Cerebellar cortex (tissue), 1 donor: ENCODE measurements at regions not wholly inside any gene's neighbourhood (a gene's known extent, or its start where the extent isn't known, plus 50 kb on each side); places are given as distances from the start of the nearest gene placed in this dataset.
A peak's percentile ranks its signal among the peaks of the same experiment; 100 is the strongest.
"Not testable (repeated sequence)": the region's sequence is repeated elsewhere in the genome, so short reads cannot be mapped to it uniquely, and the experiment has no call there.

ENCODE experiments used
- DNase-seq: peaks from one replicate; pipeline ENCODE4 v3.0.0-alpha.2; 2015; ENCODE audit warnings: low spot score

GRCh38 chr2:34294961-34295360, 695.9 kb upstream of the FAM98A start:
- DNase-seq = no peak

DNA sequence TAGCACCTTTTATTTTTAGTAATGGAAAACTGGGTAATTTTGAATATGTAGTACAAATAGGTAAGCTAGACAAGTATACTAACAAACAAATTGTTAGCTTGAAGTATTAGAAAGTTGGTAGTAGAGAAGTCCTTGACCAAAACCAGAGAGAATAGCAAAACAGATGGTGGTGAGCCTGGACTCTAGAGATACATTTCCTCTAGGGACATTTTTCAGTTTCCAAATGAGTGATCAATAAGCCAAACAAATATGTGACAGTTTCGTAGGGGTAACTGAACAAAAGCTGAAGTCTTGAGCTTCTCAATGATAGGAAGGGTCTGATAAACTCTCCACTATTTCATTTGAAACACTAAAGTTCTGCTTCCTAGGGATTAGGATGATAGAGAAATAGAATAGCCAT, 692.0 kb upstream of the FAM98A start:
- no peak for DNase-seq

- DNase-seq = no peak
Measured at GRCh38 chr2:34288016-34288415, 688.9 kb upstream of the FAM98A start.

GRCh38 chr2:34280606-34281005, 681.5 kb upstream of the FAM98A start:
- no peak for DNase-seq

DNA sequence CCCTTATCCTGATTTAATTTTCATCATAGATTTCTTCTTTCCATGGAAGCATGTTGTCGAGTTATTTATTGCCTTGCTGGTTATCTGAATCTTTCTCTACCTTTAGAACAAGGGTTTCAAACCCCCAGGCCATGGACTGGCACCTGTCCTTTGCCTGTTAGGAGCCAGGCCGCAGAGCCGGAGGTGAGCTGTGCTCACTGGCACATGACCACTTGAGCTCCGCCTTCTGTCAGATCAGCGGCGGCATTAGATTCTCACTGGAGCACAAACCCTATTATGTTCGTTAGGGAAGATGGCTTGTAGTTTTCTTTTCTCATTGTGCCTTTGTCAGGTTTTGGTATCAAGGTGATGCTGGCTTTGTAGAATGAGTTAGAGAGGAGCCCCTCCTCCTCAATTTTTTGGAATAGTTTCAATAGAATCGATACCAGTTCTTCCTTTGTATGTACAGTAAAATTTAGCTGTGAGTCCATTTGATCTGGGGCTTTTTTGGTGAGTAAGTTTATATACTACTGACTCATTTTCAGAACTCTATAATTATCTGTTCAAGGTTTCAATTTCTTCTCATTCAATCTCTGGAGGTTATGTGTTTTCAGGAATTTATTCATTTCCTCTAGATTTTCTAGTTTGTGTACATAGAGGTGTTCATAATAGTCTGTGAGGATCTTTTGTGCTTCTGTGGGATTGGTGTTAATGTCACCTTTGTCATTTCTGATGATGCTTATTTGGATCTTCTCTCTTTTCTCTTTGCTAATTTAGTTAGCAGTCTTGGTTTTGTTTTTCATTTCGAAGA, 668.0 kb upstream of the FAM98A start:
- DNase-seq = no peak

GRCh38 chr2:34261701-34262100, 662.6 kb upstream of the FAM98A start:
- no peak for DNase-seq

GRCh38 chr2:34254272-34254878, 655.3 kb upstream of the FAM98A start:
- no peak for DNase-seq

GRCh38 chr2:34252111-34252510, 653.0 kb upstream of the FAM98A start:
- no peak for DNase-seq

DNA sequence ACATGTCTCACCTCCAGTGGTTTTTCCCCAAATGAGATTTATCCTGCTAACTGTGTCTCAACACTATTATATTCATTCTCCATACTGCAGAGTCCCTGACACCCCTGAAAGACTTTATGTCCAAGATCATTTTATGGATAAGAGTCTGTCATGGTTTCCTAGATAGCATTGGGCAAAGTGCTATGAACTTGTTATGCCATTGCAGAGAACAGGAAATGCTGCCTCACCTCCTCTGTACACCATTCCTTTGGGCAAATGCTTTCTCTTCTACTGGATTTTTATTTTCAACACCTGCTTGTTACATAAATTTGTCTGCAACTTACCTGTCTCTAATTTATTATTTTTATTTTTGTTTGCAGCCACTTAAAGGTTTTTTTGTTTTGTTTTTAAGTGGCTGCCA, 652.5 kb upstream of the FAM98A start:
- no peak for DNase-seq

DNA sequence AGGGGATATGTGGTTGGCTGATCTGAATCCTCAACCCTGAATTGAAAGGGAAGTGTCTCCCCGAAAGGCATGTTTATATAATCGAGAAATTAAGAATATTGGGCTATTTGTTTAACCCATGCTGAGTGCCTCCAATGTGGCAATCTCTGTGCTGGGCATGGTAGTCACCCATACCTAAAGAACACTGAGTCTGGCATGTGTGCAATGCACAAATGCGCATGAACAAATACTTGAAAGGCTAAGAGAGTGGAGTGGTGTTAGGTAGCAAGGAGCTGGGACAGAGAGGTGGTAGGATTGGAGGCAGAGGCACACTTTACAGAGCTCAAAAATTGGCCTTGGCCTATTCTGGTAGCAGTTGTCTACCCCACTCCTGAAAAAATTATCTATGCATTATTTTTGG, 645.1 kb upstream of the FAM98A start:
- no peak for DNase-seq

GRCh38 chr2:34242763-34243123, 643.6 kb upstream of the FAM98A start:
- peak; percentile 22 for DNase-seq

DNA sequence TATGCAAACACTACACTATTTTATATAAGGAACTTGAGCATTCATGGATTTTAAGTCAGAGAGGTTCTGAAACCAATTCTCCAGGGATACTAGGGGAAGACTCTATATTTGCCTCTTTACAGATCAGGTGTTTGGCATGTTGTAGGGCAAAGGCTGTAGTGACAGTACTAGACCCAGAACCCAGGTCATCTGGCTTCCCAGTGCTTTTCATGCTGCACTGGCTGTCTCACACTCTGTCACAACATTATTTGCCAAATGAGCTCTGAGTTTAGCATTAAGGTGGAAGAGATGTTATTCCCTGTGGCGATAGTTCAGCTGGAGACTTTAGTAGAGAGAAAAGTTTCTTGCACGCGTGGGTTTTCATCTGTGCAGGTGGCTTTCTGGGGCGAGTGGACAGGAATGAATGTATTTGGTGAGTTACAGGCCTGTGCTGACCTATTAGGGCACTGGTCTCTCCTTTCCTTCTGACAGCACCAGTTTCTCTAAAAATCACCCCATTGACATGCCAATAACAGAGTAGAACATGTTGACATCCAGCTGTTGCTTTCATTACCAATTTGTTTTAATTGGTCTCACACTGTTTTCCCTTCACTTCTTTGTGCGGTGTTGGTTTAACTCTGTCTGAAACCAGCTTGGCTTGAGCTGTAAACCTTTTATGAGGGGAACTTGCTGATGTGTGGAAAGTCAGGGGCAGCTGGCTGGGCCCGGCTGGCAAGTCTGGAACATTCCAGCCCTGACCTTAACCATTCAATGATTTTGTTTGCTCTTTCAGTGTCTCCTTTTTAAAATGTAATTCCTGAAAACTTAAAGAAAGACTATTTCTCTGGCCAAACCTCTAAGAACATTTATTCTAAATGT, 643.0 kb upstream of the FAM98A start:
- no peak for DNase-seq

DNA sequence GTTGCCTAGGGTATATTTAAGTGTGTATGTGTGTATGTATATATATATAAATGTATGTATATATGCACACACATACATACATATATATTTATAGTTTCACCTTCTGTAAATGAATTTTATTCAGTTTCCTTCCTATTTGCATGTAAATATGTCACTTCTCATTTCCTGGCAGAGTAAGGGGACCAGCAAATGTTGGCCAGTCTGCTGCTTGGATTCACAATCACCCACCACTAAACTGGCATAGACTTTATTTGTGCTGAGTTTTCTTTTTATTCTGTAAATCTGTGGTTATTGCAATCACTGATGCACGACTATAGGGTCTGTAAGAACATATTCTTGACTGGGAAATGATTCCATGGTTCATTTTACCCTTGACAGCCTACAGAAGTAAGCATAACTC, 640.4 kb upstream of the FAM98A start:
- no peak for DNase-seq

DNA sequence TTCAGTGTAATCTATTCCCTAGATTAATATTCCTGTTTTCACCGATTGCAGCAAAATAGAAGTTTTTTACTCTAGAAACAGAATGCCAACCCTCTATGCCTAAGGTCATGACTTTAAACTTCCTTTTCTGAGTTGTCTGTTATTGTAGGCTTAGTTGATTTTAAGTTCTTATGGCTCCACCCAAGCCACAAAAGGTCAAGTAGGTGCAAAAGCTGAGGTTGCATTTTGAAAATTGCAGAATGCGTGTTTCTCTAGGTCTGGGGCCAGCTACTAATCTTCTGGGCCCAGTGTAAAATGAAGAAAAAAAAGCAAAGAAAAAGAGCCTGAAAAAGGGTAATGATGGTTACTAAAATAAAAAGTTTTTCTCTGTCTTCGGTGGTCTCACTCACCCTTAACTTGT, 635.7 kb upstream of the FAM98A start:
- DNase-seq = no peak

GRCh38 chr2:34229998-34230397, 630.9 kb upstream of the FAM98A start:
- DNase-seq = peak; percentile 3

- DNase-seq = no peak
Measured at GRCh38 chr2:34215174-34215573, 616.1 kb upstream of the FAM98A start.

DNA sequence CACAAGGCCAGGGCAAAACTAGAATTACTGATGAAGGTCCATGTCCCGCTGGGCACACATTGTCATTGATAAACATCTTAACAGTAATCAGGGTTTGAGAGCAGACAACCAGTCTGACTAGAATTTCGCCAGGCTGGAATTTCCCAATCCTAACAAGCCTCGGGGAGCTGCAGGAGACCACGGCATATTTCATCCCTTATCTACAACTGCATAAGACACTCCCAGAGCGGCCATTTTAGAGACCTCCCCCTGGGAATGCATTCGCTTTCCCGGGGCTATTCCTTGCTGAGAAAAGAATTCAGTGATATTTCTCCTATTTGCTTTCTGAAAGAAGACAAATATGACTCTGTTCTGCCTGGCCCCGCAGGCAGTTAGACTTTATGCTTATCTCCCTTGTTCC, 611.3 kb upstream of the FAM98A start:
- DNase-seq = not testable (repeated sequence)

DNA sequence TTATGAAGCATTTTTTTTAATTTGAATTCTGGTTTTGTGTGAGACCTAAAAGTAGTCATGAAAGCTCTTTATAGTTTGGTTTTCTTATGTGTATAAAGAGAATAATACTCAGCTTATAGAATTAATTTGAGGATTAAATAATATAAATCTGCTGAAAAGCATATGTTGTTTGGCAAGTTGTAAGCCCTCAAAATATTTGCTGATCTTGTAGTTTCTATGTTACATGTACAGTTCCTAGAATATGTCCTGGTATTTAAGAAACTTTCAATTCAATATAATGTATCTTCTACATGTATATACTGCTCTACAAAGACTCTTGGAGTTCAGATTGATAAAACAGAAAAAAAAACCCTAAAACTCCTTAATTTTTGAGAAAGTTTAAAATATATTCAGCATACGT, 605.5 kb upstream of the FAM98A start:
- no peak for DNase-seq

- DNase-seq = no peak
Measured at GRCh38 chr2:34201099-34201498, 602.0 kb upstream of the FAM98A start.

DNA sequence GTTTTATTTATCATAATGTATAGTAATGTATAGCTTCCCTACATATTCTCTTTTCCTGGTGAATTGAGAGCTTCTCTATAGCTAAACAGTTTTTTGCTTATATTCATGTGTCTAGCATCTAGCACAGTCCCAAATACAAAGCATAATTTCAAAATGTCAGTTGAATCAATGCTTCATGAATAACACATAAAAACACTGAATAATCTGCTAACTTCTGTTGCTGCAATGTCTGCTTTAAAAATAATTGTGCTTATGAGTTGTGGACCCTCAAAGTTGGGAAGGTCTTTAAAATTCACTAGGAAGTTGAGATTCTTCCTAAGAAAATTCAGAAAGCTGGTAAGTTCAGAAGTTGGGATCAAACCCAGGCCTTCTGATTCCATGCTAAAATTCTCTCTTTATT, 600.9 kb upstream of the FAM98A start:
- no peak for DNase-seq

DNA sequence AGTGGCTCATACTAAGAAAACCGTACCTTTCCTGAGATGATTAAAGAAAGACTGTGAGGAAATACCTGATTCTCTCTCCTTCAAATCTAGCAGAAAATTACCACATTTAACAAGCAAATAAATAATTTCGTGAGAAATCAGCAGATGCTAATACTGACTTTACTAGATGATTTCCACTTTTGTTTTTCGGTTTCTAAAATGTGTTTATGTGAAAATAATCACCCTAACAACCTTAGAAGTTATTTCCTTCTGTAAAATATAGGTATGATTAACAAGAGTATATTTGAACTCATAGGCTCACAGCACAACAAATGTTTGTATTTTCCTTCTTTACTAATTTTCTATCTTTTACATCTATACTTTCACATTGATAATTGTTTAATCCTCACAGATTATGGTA, 594.1 kb upstream of the FAM98A start:
- DNase-seq = no peak

- DNase-seq = peak; percentile 42
Measured at GRCh38 chr2:34188464-34189303, 589.6 kb upstream of the FAM98A start.
